GM12878 (cell line): ENCODE measurements at regions not wholly inside any gene's neighbourhood (a gene's known extent, or its start where the extent isn't known, plus 50 kb on each side); places are given as distances from the start of the nearest gene placed in this dataset.

ENCODE experiments used
- ATAC-seq: fragments of 200-7000 bp; cut with Tn5 transposase; 3 replicates; pipeline ENCODE4 v1.9.1; 2020; ENCODE audit warnings: mild to moderate bottlenecking, moderate library complexity
- BruUV-seq: library from RNA; stranded (reverse); fragments of 400-500 nt; replicated peaks from 2 replicates; lab custom pipeline; 2021; lab: Mats Ljungman, UMichigan
- CTCF ChIA-PET: fragments of 300-600 bp; sonication (Branson Sonifier 250); formaldehyde crosslinking; extraction: SDS; loops from one replicate; lab custom pipeline; 2021; ENCODE audit warnings: inconsistent platforms; lab: Yijun Ruan, JAX
- POLR2A ChIA-PET: fragments of 350-600 bp; formaldehyde crosslinking; extraction: SDS; loops from one replicate; lab custom pipeline; 2021; ENCODE audit warnings: inconsistent platforms; lab: Charles Lee
- RAD21 ChIA-PET: fragments of 300-600 bp; sonication (Branson Sonifier 250); formaldehyde crosslinking; loops from one replicate; lab custom pipeline; 2023; ENCODE audit warnings: antibody characterized with exemption; ENCODE audit not compliant: unreplicated experiment; lab: Charles Lee
- SMC1A ChIA-PET: fragments of 300-600 bp; sonication (Branson Sonifier 250); formaldehyde crosslinking; loops from one replicate; lab custom pipeline; 2023; ENCODE audit not compliant: unreplicated experiment, uncharacterized antibody; lab: Charles Lee
- DNase-seq: peaks from one replicate; pipeline ENCODE4 v3.0.0-alpha.2; 2011; ENCODE audit warnings: low read depth, low spot score
- FAIRE-seq: peaks from 3 replicates; lab custom pipeline; 2011; peaks lifted over from hg19 to GRCh38; lab: Jason Lieb, UNC
- H2AFZ ChIP-seq: 2 replicates; pipeline ENCODE4 v1.6.0; 2011; ENCODE audit warnings: low read depth, low read length, control low read depth; ENCODE audit not compliant: control insufficient read depth
- H3K27ac ChIP-seq: 2 replicates; pipeline ENCODE4 v1.5.1; 2011; ENCODE audit warnings: control low read depth; ENCODE audit not compliant: control insufficient read depth, insufficient read depth
- H3K27me3 ChIP-seq, 2 experiments: replicated peaks in 1 of 2; 2 replicates each; pipeline versions ENCODE4 v1.6.0 to v1.6.1; 2011; ENCODE audit warnings: low read length in 1 of 2; ENCODE audit not compliant: control insufficient read depth in 2 of 2, insufficient read depth in 2 of 2
- H3K36me3 ChIP-seq, 2 experiments: 2 replicates each; pipeline ENCODE4 v1.5.1; 2011; ENCODE audit warnings: low read length in 1 of 2; ENCODE audit not compliant: control insufficient read depth in 2 of 2, insufficient read depth in 2 of 2
- H3K4me1 ChIP-seq: 2 replicates; pipeline ENCODE4 v1.6.1; 2011; ENCODE audit warnings: mild to moderate bottlenecking, low read length, moderate library complexity, mixed read lengths; ENCODE audit not compliant: control insufficient read depth, insufficient read depth
- H3K4me2 ChIP-seq: 2 replicates; pipeline ENCODE4 v1.6.0; 2011; ENCODE audit warnings: control low read depth; ENCODE audit not compliant: control insufficient read depth, insufficient read depth
- H3K4me3 ChIP-seq: fragments of 200-600 bp; sonication (generic); 2 replicates; pipeline ENCODE4 v1.5.1; 2016
- H3K79me2 ChIP-seq: 2 replicates; pipeline ENCODE4 v1.6.0; 2011; ENCODE audit warnings: low read length; ENCODE audit not compliant: control insufficient read depth, insufficient read depth
- H3K9ac ChIP-seq: 2 replicates; pipeline ENCODE4 v1.8.0; 2011; ENCODE audit warnings: low read length, control low read depth, mixed read lengths; ENCODE audit not compliant: control insufficient read depth, insufficient read depth
- H3K9me3 ChIP-seq: replicated peaks from 3 replicates; pipeline ENCODE4 v1.5.1; 2011; ENCODE audit warnings: mild to moderate bottlenecking, low read length; ENCODE audit not compliant: control insufficient read depth, insufficient read depth
- H4K20me1 ChIP-seq: 2 replicates; pipeline ENCODE4 v1.6.0; 2011; ENCODE audit not compliant: control insufficient read depth, insufficient read depth
- CHD2 ChIP-seq: IDR thresholded peaks from 2 replicates; pipeline ENCODE4 v1.6.1; 2011; ENCODE audit warnings: low read depth, low read length, improper control_type of control experiment, borderline replicate concordance
- RAD51 ChIP-seq: fragments of 450-650 bp; IDR thresholded peaks from 2 replicates; pipeline ENCODE4 v1.6.1; 2016; ENCODE audit warnings: moderate library complexity, mild to moderate bottlenecking, inconsistent platforms
- SMC3 ChIP-seq: IDR thresholded peaks from 2 replicates; pipeline ENCODE4 v1.6.1; 2011; ENCODE audit warnings: low read length, improper control_type of control experiment, borderline replicate concordance
- ZBTB4 ChIP-seq: fragments of 450-650 bp; formaldehyde crosslinking; IDR thresholded peaks from 2 replicates; pipeline ENCODE4 v1.4.0; 2022; ENCODE audit warnings: mild to moderate bottlenecking, moderate library complexity
- ZNF207 ChIP-seq: fragments of 450-650 bp; IDR thresholded peaks from 2 replicates; pipeline ENCODE4 v1.6.1; 2014; ENCODE audit warnings: antibody characterized with exemption, mild to moderate bottlenecking, borderline replicate concordance
- ZNF274 ChIP-seq: IDR thresholded peaks from one replicate; pipeline ENCODE4 v1.8.0; 2011; ENCODE audit not compliant: insufficient read length, insufficient read depth
- WGBS: methylation state at CpG from one replicate; pipeline ENCODE4 v1.1.6; 2016; ENCODE audit warnings: low lambda C conversion rate; ENCODE audit not compliant: insufficient replicate concordance, insufficient coverage; ENCODE audit errors: missing lambda C conversion rate; 5-methylcytosine and 5-hydroxymethylcytosine counted together
- in situ Hi-C: fragments of 300-500 bp; cut with MboI; formaldehyde crosslinking; loops from 9 replicates; pipeline ENCODE4 v1.14.3; 2018; ENCODE audit warnings: mixed read lengths
- intact Hi-C: fragments of 100-400 bp; cut with micrococcal nuclease; formaldehyde crosslinking; loops from one replicate; pipeline ENCODE4 v1.14.2; 2022; ENCODE audit not compliant: unreplicated experiment
- TF ChIP-seq, protein P1 (sequence below): IDR thresholded peaks from 2 replicates; pipeline ENCODE4 v1.6.1; 2011; ENCODE audit warnings: low read depth, low read length, improper control_type of control experiment, borderline replicate concordance
- TF ChIP-seq, protein P2 (sequence below): fragments of 450-650 bp; IDR thresholded peaks from 2 replicates; pipeline ENCODE4 v1.6.1; 2014; ENCODE audit warnings: mild to moderate bottlenecking

DNA sequence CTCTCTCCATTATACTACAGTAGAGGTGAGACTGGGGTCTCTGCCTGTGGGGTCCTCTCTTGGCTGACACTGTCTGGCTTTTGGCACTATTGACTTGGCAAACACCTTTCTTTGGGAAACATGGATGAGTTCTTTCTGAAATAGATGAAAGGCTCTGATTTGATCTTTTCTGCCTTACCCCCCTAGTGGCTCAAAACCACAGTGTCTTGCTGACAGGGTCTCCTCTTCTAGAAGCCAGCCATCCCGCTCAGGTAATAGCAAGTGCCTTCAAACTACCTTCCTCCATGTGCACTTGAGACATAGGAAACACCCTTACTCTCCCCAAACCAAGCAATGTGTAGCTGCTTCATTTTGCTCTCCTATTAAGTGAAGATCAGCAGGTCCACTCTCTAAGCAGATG, 260.4 kb downstream of the BRINP2 start:
- no peak overlapping the region for H3K27ac ChIP-seq
- POLR2A ChIA-PET: no interaction called here
- no peak overlapping the region for H2AFZ ChIP-seq
- BruUV-seq: no TSS peak
- SMC1A ChIA-PET: interaction anchor here (0.6 kb wide), 1 partner anchor 45 kb away, joined by 3 read pairs; no protein-coding TSS in a partner anchor
- TF ChIP-seq RAD51 (no peak), ZNF274 (no peak), ZBTB4 (CRISPR knock-in tag) (no peak), CHD2 (no peak), SMC3 (no peak), ZNF207 (no peak)
- TF ChIP-seq, protein P1, sequence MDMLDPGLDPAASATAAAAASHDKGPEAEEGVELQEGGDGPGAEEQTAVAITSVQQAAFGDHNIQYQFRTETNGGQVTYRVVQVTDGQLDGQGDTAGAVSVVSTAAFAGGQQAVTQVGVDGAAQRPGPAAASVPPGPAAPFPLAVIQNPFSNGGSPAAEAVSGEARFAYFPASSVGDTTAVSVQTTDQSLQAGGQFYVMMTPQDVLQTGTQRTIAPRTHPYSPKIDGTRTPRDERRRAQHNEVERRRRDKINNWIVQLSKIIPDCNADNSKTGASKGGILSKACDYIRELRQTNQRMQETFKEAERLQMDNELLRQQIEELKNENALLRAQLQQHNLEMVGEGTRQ: no peak
- TF ChIP-seq, protein P2, sequence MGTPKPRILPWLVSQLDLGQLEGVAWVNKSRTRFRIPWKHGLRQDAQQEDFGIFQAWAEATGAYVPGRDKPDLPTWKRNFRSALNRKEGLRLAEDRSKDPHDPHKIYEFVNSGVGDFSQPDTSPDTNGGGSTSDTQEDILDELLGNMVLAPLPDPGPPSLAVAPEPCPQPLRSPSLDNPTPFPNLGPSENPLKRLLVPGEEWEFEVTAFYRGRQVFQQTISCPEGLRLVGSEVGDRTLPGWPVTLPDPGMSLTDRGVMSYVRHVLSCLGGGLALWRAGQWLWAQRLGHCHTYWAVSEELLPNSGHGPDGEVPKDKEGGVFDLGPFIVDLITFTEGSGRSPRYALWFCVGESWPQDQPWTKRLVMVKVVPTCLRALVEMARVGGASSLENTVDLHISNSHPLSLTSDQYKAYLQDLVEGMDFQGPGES: no peak
- H3K4me2 ChIP-seq: no peak overlapping the region
- H3K4me3 ChIP-seq: no peak overlapping the region
- H3K4me1 ChIP-seq: no peaks in the 10 kb centered on the region
- H4K20me1 ChIP-seq: no peaks in the 10 kb centered on the region
- CTCF ChIA-PET: interaction anchor here (1.0 to 1.5 kb wide), 2 partner anchors 9 to 16 kb away, joined by 3 read pairs; no protein-coding TSS in a partner anchor
- FAIRE-seq (no peak), DNase-seq (no peak), ATAC-seq (no peak)
- no peaks in the 10 kb centered on the region for H3K79me2 ChIP-seq
- no peaks in the 10 kb centered on the region for H3K27me3 ChIP-seq
- RAD21 ChIA-PET: no interaction called here
- 0% methylated on average over 1 of the region's 1 CpG for WGBS
- H3K9ac ChIP-seq: no peak overlapping the region
- in situ Hi-C loops (no loop called here), intact Hi-C loops (loop anchor here (10.0 kb wide), 1 partner anchor 354 kb away; no protein-coding TSS in a partner anchor)
- H3K9me3 ChIP-seq: no peaks in the 10 kb centered on the region
- H3K36me3 ChIP-seq: no peaks in the 10 kb centered on the region
